PFSK-1 (cell line): ENCODE measurements at regions not wholly inside any gene's neighbourhood (a gene's known extent, or its start where the extent isn't known, plus 50 kb on each side); places are given as distances from the start of the nearest gene placed in this dataset.

ENCODE experiments used
- POLR2AphosphoS5 ChIP-seq: IDR thresholded peaks from 2 replicates; pipeline ENCODE4 v1.6.1; 2012; ENCODE audit warnings: low read depth, mild to moderate bottlenecking, control low read depth, low read length, moderate library complexity
- SIN3A ChIP-seq: IDR thresholded peaks from 2 replicates; pipeline ENCODE4 v1.6.1; 2012; ENCODE audit warnings: mild to moderate bottlenecking, low read length, moderate library complexity, borderline replicate concordance; ENCODE audit not compliant: insufficient read depth
- TAF1 ChIP-seq: IDR thresholded peaks from 2 replicates; pipeline ENCODE4 v1.6.1; 2012; ENCODE audit warnings: low read length, control low read depth, borderline replicate concordance; ENCODE audit not compliant: insufficient read depth

- TF ChIP-seq SIN3A = no peak
- no peak for TF ChIP-seq TAF1
- TF ChIP-seq POLR2AphosphoS5 = no peak
Observed at GRCh38 chr6:3517350-3517749, 60.5 kb upstream of the SLC22A23 start.
